IPS DF 19.7 (cell line): ENCODE measurements at regions not wholly inside any gene's neighbourhood (a gene's known extent, or its start where the extent isn't known, plus 50 kb on each side); places are given as distances from the start of the nearest gene placed in this dataset.
"Not testable (repeated sequence)": the region's sequence is repeated elsewhere in the genome, so short reads cannot be mapped to it uniquely, and the experiment has no call there.

ENCODE experiments used
- DNase-seq: peaks from one replicate; pipeline ENCODE4 v3.0.0-alpha.2; 2013; ENCODE audit warnings: low read depth, low spot score

GRCh38 chr6:82576284-82576683 lies 212.7 kb downstream of the TPBG start:
- no peak for DNase-seq

GRCh38 chr6:82584194-82584695 lies 220.6 kb downstream of the TPBG start:
- no peak for DNase-seq

- no peak for DNase-seq
These were observed 221.2 kb downstream of the TPBG start for GRCh38 chr6:82584856-82585255.

DNA sequence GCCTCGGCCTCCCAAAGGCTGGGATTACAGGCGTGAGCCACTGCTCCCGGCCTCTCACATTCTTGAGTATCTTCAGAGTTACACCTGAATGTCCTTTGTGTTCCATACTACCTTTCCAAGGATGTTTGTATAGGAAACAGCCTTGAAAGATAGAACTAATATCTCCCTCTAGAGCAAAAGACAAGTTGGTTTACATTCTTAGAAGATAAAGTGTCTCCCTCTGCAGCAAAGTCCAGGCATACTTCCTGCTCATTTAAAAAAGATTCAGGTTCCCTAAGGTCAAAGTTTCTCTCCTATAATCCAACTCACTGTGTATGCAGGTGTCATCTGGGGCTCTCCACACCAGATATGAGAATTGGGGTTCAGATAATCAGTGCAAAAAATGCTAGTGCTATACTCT lies 224.4 kb downstream of the TPBG start:
- no peak for DNase-seq

DNA sequence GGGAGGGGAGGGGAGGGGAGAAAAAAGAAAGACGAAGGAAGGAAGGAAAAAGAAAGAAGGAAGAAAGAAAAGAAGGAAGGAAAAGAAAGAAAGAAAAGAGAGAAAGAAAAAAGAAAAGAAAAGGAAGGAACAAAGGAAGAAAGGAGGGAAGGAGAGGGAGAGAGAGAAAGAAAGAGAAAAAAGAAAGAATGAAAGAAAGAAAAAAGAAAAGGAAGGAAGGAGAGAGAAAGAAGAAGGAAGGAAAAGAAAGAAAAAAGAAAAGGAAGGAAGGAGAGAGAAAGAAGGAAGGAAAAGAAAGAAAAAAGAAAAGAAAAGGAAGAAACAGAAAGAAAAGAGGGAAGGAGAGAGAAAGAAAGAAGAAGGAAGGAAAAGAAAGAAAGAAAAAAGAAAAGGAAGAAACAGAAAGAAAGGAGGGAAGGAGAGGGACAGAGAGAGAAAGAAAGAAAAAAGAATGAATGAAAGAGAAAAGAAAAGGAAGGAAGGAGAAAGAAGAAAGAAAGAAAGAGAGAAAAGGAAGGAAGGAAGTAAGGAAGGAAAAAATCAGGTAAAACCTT lies 225.3 kb downstream of the TPBG start:
- DNase-seq: no peak

DNA sequence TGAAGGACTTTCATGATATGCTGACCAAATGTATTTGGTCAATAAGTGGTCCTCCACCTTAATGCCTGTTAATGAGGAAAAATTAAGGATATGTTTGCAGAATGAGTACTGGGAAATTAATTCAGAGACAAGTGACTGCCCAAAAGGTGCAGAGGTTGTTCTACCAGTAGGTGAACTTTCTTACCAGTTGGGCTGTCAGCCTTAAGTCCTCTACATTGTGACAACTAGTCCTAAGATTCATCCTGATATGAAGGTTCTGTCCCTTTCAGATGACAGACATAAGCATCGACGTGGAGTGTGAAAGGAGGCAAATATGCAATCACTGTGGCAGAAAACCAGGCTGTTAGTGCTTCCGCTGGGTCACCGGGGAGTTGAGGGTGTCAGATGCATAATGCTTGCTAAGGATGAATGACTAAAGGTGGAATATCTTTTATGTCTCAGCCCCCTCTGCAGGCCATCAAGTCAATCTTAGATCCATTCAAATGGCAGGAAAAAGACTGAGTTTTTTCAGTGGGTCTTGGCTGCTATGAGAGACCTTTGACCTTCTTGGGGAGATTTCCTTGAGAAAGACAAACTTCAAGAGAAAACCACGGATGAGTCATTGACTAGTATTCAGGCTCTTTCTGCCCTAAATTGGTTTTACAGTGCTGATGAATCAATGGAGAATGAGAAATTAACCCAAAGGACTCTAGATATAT lies 226.0 kb downstream of the TPBG start:
- peak; percentile 45 for DNase-seq

DNA sequence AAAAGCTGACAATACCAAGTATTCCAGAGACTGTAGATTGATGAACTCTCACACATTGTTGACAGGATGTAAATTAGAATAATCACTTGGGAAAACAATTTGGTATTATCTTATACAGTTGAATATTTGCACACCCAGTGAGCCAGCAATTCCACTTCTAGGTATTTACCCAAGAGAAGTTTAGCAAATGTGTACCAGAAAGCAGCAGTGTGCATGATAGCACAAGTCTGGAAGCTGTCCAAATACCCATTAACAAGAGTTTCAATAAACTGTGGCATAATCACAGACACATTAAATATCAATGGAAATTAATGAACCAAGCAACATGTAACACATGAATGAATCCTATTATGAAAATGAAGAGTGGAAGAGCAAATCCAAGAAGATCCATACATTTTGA lies 233.6 kb downstream of the TPBG start:
- no peak for DNase-seq

DNA sequence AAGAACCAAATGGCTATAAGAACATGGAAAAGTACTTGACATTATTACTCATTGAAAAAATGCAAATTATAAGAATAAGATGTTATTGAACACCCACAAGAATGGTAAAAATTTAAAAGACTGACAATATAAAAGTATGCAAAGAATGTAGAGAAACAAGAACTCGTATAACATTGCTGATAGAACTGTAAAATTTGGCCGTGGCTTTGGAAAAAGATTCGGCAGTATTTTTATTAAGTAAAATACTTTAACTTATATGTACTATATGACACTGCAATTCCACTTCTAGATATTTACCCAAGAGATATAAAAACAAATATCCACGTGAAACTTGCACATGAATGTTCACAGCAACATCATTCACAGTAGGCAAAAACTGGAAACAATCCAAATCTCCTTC lies 239.2 kb downstream of the TPBG start:
- DNase-seq: no peak

DNA sequence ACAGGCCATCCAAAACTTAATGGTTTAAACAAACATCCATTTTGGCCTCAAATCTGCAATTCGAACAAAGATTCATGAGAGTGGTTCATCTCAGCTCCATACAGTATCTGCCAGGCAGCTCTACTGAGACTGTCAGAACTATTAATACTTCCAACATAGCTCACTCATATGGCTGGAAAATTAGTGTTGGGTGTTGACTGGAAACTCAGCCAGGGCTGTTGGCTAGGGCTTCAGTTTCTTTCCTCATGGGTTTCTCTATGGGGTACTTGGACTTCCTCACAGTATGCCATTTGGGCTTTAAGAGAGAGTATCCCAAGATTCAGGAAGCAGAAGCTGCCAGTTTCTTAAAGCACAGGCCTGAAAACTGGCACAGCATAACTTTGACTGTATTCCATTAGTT lies 240.3 kb downstream of the TPBG start:
- no peak for DNase-seq

DNA sequence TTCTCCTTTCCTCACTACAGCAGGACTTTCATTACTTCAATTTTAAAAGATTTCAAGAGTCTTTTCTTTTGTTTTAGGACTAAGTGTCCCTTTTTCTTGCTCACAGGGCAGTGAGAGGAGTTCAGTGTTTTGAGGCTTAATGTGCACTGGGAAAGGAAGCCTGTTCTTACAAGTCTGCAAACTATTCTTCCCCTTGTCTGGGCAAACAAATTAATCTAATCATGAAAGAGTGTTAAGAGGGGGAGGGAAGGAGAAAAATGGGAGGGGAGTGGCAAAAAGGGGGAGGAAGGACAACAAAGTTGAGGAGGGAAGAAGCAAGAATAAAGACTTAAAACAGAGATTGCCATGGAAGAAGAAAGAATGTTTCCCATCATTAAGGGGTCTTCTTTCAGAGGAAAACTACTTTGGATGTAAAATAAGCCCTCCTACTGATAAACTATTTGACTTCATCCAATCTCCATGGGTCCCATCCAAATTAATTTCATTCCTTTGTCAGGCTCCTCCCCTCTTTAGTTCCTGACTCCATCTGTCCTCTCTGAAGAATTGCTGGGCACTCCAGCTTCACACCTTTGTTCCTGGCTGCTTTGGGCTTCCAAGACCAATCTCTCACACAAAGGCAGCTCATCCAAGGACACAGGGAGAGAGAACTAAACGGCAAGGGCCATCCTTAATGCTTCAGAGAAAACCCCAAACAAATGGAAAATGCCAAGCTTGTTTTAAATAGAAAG lies 244.5 kb downstream of the TPBG start:
- no peak for DNase-seq

GRCh38 chr6:82608781-82609180 lies 245.2 kb downstream of the TPBG start:
- no peak for DNase-seq

DNA sequence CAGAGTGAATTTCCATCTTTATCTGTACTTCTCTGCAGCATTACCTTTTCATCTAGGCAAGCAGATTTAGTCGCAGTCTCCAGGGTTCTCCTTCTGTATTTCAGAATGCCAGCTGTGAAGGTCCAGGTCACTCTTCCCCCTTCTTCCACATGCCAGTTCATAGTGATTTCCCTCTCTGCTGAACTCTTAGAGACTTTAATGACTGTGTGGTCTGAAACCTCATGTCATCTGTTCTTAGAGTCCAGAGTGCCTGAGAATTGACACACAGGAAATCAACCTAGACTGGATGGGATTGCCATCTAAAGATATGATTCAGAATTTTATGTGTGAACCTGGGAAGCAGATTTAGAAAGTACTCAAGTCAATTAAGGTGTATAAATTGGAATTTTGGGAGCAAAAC lies 248.1 kb downstream of the TPBG start:
- DNase-seq: no peak

GRCh38 chr6:82612475-82613039 lies 248.9 kb downstream of the TPBG start:
- DNase-seq: no peak

- no peak for DNase-seq
These were observed 250.9 kb downstream of the TPBG start for GRCh38 chr6:82614518-82614917.

DNA sequence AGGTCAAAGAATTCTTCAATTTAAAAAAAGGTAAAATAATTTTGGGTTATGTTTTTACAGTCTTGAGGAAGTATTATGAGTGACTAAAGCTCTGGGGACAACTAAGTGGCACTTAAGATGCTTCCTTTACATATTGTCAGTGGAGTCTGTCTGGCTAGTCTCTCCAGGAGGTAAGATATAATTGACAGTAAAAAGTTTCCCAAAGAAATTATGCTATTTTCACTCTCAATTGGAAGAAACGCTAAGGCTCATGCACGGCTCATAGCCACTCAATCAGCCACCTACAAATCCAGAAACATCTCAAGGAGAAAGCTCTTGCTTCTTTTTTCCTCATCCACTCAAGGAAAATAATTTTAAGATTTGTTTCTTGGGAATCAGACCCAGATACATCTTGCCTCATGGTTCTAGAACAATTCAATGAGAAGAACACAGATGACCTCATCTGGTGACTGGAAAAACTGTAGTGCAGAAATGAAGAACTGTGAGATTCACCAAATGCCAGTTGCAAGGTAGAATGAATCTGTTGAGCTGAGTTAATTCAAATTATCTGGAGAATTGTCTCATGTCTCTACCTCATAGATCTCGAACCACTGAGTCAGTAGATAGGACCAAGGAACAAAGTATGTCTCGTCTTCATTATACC lies 252.9 kb downstream of the TPBG start:
- DNase-seq: no peak

GRCh38 chr6:82617648-82618047 lies 254.0 kb downstream of the TPBG start:
- no peak for DNase-seq

GRCh38 chr6:82619573-82619972 lies 256.0 kb downstream of the TPBG start:
- no peak for DNase-seq

GRCh38 chr6:82622461-82622860 lies 258.8 kb downstream of the TPBG start:
- DNase-seq: no peak

- no peak for DNase-seq
These were observed 260.6 kb downstream of the TPBG start for GRCh38 chr6:82624251-82624650.

DNA sequence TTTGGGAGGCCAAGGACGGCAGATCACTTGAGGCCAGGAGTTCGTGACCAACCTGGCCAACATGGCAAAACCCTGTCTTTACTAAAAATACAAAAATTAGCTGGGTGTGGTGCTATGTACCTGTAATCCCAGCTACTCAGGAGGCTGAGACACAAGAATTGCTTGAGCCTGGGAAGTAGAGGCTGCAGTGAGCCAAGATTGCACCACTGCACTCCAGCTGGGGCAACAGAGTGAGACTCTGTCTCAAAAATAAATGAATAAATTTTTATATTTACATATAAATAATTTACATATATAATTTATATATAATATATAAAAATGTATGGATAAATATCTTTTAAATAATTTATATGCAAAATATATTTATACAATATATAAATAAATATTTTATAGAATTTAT lies 263.3 kb downstream of the TPBG start:
- not testable (repeated sequence) for DNase-seq

GRCh38 chr6:82629921-82630320 lies 266.3 kb downstream of the TPBG start:
- DNase-seq: no peak

- no peak for DNase-seq
These were observed 278.1 kb downstream of the TPBG start for GRCh38 chr6:82641677-82642076.
